ENCODE measurements at regions not wholly inside any gene's neighbourhood (a gene's known extent, or its start where the extent isn't known, plus 50 kb on each side); places are given as distances from the start of the nearest gene placed in this dataset.

- DNase-seq (ENCODE audit: extremely low read depth in 1 of 2, low read depth in 1 of 2), result no peak
Measured at GRCh38 chr5:96285823-96286222, 147.2 kb downstream of the PCSK1 start.

GRCh38 chr5:96284727-96285389 lies 148.2 kb downstream of the PCSK1 start:
- no peak for DNase-seq (ENCODE audit: extremely low read depth in 1 of 2, low read depth in 1 of 2)

- DNase-seq (ENCODE audit: extremely low read depth in 1 of 2, low read depth in 1 of 2), result no peak
Measured at GRCh38 chr5:96283589-96283988, 149.5 kb downstream of the PCSK1 start.

GRCh38 chr5:96282020-96282419 lies 151.0 kb downstream of the PCSK1 start:
- no peak for DNase-seq (ENCODE audit: extremely low read depth in 1 of 2, low read depth in 1 of 2)

- no peak for DNase-seq (ENCODE audit: extremely low read depth in 1 of 2, low read depth in 1 of 2)
Measured at GRCh38 chr5:96280946-96281393, 152.1 kb downstream of the PCSK1 start.

GRCh38 chr5:96279801-96280542 lies 153.1 kb downstream of the PCSK1 start:
- DNase-seq (ENCODE audit: extremely low read depth in 1 of 2, low read depth in 1 of 2), result no peak

- DNase-seq (ENCODE audit: extremely low read depth in 1 of 2, low read depth in 1 of 2), result no peak
Measured at GRCh38 chr5:96278981-96279380, 154.1 kb downstream of the PCSK1 start.

- no peak for DNase-seq (ENCODE audit: extremely low read depth in 1 of 2, low read depth in 1 of 2)
Measured at GRCh38 chr5:96275051-96275450, 158.0 kb downstream of the PCSK1 start.

- no peak for DNase-seq (ENCODE audit: extremely low read depth in 1 of 2, low read depth in 1 of 2)
Measured at GRCh38 chr5:96265487-96265886, 167.6 kb downstream of the PCSK1 start.

GRCh38 chr5:96264047-96264446 lies 169.0 kb downstream of the PCSK1 start:
- no peak for DNase-seq (ENCODE audit: extremely low read depth in 1 of 2, low read depth in 1 of 2)

- DNase-seq (ENCODE audit: extremely low read depth in 1 of 2, low read depth in 1 of 2), result no peak
Measured at GRCh38 chr5:96262105-96262504, 170.9 kb downstream of the PCSK1 start.

- DNase-seq (ENCODE audit: extremely low read depth in 1 of 2, low read depth in 1 of 2), result no peak
Measured at GRCh38 chr5:96260009-96260408, 173.0 kb downstream of the PCSK1 start.

- no peak for DNase-seq (ENCODE audit: extremely low read depth in 1 of 2, low read depth in 1 of 2)
Measured at GRCh38 chr5:96259151-96259772, 173.8 kb downstream of the PCSK1 start.

GRCh38 chr5:96258692-96259091 lies 174.4 kb downstream of the PCSK1 start:
- DNase-seq (ENCODE audit: extremely low read depth in 1 of 2, low read depth in 1 of 2), result no peak

GRCh38 chr5:96257904-96258303 lies 175.1 kb downstream of the PCSK1 start:
- no peak for DNase-seq (ENCODE audit: extremely low read depth in 1 of 2, low read depth in 1 of 2)

GRCh38 chr5:96256795-96257470 lies 176.1 kb downstream of the PCSK1 start:
- no peak for DNase-seq (ENCODE audit: extremely low read depth in 1 of 2, low read depth in 1 of 2)

- no peak for DNase-seq (ENCODE audit: extremely low read depth in 1 of 2, low read depth in 1 of 2)
Measured at GRCh38 chr5:96254980-96255691, 177.9 kb downstream of the PCSK1 start.

GRCh38 chr5:96253140-96253539 lies 179.9 kb downstream of the PCSK1 start:
- no peak for DNase-seq (ENCODE audit: extremely low read depth in 1 of 2, low read depth in 1 of 2)

- DNase-seq (ENCODE audit: extremely low read depth in 1 of 2, low read depth in 1 of 2), result no peak
Measured at GRCh38 chr5:96252596-96252995, 180.5 kb downstream of the PCSK1 start.

- DNase-seq (ENCODE audit: extremely low read depth in 1 of 2, low read depth in 1 of 2), result no peak
Measured at GRCh38 chr5:96250782-96251181, 182.3 kb downstream of the PCSK1 start.

GRCh38 chr5:96248131-96248530 lies 184.9 kb downstream of the PCSK1 start:
- no peak for DNase-seq (ENCODE audit: extremely low read depth in 1 of 2, low read depth in 1 of 2)
